MCF 10A (cell line): ENCODE measurements at regions not wholly inside any gene's neighbourhood (a gene's known extent, or its start where the extent isn't known, plus 50 kb on each side); places are given as distances from the start of the nearest gene placed in this dataset.

Experiments
- BruUV-seq: library from RNA; stranded (reverse); fragments of 400-500 nt; replicated peaks from 2 replicates; lab custom pipeline; 2021; lab: Mats Ljungman, UMichigan
- CTCF ChIA-PET: fragments of 300-600 bp; sonication (Branson Sonifier 250); formaldehyde crosslinking; extraction: SDS; loops from one replicate; lab custom pipeline; 2021; ENCODE audit warnings: antibody characterized with exemption, inconsistent platforms; lab: Yijun Ruan, JAX
- POLR2A ChIA-PET: fragments of 300-600, 350-650 bp; sonication (Branson Sonifier 250); formaldehyde crosslinking; extraction: SDS; loops from one replicate; lab custom pipeline; 2020; ENCODE audit warnings: antibody characterized with exemption, inconsistent platforms; lab: Yijun Ruan, JAX
- DNase-seq: peaks from one replicate; pipeline ENCODE4 v3.0.0-alpha.2; 2018; ENCODE audit not compliant: unreplicated experiment
- H3K27ac Mint-ChIP-seq: one replicate; pipeline ENCODE4 v1.8.0; 2022; ENCODE audit warnings: mild to moderate bottlenecking, low read depth, mixed read lengths; ENCODE audit not compliant: unreplicated experiment
- H3K27me3 Mint-ChIP-seq: one replicate; pipeline ENCODE4 v1.8.0; 2022; ENCODE audit warnings: mixed read lengths; ENCODE audit not compliant: insufficient read depth, unreplicated experiment
- H3K36me3 Mint-ChIP-seq: one replicate; pipeline ENCODE4 v1.8.0; 2022; ENCODE audit warnings: mild to moderate bottlenecking, moderate library complexity, mixed read lengths; ENCODE audit not compliant: insufficient read depth, unreplicated experiment
- H3K4me1 Mint-ChIP-seq: one replicate; pipeline ENCODE4 v1.8.0; 2022; ENCODE audit warnings: mixed read lengths; ENCODE audit not compliant: insufficient read depth, unreplicated experiment
- H3K4me3 Mint-ChIP-seq: one replicate; pipeline ENCODE4 v1.8.0; 2022; ENCODE audit warnings: mild to moderate bottlenecking, moderate library complexity, mixed read lengths; ENCODE audit not compliant: unreplicated experiment
- H3K9me3 Mint-ChIP-seq: one replicate; pipeline ENCODE4 v1.8.0; 2022; ENCODE audit warnings: mixed read lengths; ENCODE audit not compliant: unreplicated experiment
- intact Hi-C: fragments of 100-400 bp; cut with micrococcal nuclease; formaldehyde crosslinking; loops from 2 replicates; pipeline ENCODE4 v1.14.1; 2022
- TF ChIP-seq, protein P1 (sequence below): fragments of 200-600 bp; IDR thresholded peaks from one replicate; pipeline ENCODE4 v1.8.0; 2022; ENCODE audit warnings: antibody characterized with exemption, mild to moderate bottlenecking; ENCODE audit not compliant: unreplicated experiment

DNA sequence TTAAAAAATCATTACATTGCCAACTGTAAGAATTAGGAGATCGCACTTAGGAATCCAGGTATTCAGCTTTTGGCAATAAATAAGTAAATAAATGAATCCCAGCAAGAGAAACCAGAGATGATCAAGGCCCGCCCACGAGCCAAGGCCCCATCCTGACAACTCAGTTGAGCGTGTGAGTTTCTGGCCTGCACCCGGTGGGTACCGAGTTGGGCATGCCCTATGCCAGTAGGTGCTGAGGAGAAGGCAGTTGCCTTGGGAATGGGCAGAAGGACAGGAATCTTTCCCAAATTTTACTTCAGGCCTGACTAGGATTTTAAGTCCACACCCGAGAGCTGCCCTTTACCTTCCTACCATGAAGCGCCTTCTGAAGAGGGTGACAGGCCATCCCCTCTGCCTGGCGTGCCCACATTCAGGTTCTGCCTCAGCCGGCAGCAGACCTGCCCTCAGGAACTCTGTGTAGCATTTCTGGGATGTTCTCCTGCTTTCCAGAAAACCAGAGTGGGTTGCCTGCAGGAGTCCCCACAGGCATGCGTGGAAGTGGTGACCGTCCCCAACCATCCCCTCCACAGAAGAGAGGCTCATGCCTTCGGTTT is 99.3 kb upstream of the ALDH1A3 start:
- BruUV-seq = no TSS peak
- no peak overlapping the region for H3K4me3 Mint-ChIP-seq
- H3K9me3 Mint-ChIP-seq = no peaks in the 10 kb centered on the region
- no peak overlapping the region for H3K27ac Mint-ChIP-seq
- ChIA-PET CTCF (interaction anchor here (0.6 kb wide), 1 partner anchor 82 kb away, joined by 3 read pairs; no protein-coding TSS in a partner anchor), POLR2A (no interaction called here)
- no peak for DNase-seq
- TF ChIP-seq, protein P1, sequence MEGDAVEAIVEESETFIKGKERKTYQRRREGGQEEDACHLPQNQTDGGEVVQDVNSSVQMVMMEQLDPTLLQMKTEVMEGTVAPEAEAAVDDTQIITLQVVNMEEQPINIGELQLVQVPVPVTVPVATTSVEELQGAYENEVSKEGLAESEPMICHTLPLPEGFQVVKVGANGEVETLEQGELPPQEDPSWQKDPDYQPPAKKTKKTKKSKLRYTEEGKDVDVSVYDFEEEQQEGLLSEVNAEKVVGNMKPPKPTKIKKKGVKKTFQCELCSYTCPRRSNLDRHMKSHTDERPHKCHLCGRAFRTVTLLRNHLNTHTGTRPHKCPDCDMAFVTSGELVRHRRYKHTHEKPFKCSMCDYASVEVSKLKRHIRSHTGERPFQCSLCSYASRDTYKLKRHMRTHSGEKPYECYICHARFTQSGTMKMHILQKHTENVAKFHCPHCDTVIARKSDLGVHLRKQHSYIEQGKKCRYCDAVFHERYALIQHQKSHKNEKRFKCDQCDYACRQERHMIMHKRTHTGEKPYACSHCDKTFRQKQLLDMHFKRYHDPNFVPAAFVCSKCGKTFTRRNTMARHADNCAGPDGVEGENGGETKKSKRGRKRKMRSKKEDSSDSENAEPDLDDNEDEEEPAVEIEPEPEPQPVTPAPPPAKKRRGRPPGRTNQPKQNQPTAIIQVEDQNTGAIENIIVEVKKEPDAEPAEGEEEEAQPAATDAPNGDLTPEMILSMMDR = no peak
- no peaks in the 10 kb centered on the region for H3K27me3 Mint-ChIP-seq
- H3K4me1 Mint-ChIP-seq = no peaks in the 10 kb centered on the region
- intact Hi-C loops = no loop called here
- no peaks in the 10 kb centered on the region for H3K36me3 Mint-ChIP-seq

DNA sequence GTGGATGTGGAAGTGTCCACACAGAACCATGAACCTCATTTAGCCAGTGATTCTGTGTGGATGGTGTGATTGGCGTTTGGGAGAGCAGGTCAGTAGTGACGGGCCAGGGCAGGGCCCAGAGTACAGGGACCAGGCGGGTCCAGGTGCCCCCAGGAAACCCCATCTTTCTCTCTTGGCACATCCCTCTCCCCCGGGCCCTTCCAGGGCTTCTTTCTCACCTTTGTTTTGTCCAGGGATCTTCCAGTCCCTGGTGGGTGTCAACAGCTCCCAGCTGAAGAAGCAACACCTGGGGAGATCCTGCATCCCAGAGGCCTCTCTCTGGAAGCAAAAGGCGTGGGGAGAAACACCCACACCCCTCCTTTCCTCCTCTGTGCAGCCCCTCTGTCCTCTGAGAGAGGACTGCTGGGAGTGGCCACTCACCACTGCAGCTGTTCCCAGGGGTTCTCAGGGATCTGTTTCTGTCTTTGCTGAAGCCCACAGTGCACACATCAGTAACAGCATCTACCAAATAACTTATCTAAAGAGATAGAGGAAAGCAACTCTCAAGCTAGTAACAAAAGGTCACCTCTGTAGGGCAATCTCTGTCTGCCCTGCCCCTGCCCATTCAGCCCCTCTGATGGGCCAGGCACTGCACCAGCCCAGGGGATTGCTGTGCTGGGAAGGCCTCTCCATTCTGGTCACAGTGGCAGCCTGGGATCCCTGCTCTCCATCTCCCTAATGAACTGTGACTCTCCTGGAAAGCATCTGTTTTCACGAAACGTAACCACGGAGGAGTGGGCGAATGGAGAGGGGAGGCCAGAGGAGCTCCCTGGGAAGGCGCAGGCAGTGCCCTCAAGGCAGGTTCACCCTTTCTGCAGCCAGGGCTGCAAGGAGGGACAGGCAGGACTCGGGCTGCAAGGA is 98.3 kb upstream of the ALDH1A3 start:
- DNase-seq = no peak
- H3K27ac Mint-ChIP-seq = no peak overlapping the region
- TF ChIP-seq, protein P1 = no peak
- ChIA-PET CTCF (interaction anchor here (0.6 kb wide), 1 partner anchor 11 kb away, joined by 3 read pairs; no protein-coding TSS in a partner anchor), POLR2A (interaction anchor here (0.7 kb wide), 1 partner anchor 17 kb away, joined by 3 read pairs; no protein-coding TSS in a partner anchor)
- BruUV-seq = no TSS peak
- no peaks in the 10 kb centered on the region for H3K4me1 Mint-ChIP-seq
- intact Hi-C loops = no loop called here
- no peak overlapping the region for H3K4me3 Mint-ChIP-seq
- H3K27me3 Mint-ChIP-seq = no peaks in the 10 kb centered on the region
- no peaks in the 10 kb centered on the region for H3K36me3 Mint-ChIP-seq
- H3K9me3 Mint-ChIP-seq = no peaks in the 10 kb centered on the region

DNA sequence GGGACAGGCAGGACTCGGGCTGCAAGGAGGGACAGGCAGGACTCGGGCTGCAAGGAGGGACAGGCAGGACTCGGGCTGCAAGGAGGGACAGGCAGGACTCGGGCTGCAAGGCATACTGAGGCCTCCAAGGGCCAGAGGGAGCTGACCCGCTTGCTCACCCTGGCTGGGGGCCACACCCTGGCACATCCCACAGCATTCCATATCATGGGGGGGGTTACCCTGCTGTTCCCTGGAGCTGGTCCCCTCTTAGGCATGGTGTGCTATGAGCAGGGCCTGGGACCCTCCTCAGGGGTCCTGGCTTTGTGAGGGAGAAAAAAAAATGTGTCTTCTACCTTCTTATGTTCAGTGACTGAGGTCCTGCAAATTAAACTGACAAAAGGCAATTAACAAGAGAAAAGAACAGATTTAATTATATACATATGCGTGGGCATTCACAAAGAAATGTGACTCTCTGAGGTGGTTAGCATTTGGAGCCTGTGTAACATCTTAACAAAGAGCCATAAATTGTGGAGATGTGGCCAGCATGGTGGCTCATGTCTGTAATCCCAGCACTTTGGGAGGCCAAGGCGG is 97.6 kb upstream of the ALDH1A3 start:
- Mint-ChIP-seq H3K9me3 (no peaks in the 10 kb centered on the region), H3K27me3 (no peaks in the 10 kb centered on the region), H3K27ac (no peak overlapping the region), H3K4me1 (no peaks in the 10 kb centered on the region), H3K36me3 (no peaks in the 10 kb centered on the region), H3K4me3 (no peak overlapping the region)
- CTCF ChIA-PET = interaction anchor here (0.6 kb wide), 1 partner anchor 11 kb away, joined by 3 read pairs; no protein-coding TSS in a partner anchor
- no peak for DNase-seq
- no TSS peak for BruUV-seq
- POLR2A ChIA-PET = interaction anchor here (0.7 kb wide), 1 partner anchor 262 kb away, joined by 5 read pairs; no protein-coding TSS in a partner anchor
- intact Hi-C loops = no loop called here
- TF ChIP-seq, protein P1 = no peak

DNA sequence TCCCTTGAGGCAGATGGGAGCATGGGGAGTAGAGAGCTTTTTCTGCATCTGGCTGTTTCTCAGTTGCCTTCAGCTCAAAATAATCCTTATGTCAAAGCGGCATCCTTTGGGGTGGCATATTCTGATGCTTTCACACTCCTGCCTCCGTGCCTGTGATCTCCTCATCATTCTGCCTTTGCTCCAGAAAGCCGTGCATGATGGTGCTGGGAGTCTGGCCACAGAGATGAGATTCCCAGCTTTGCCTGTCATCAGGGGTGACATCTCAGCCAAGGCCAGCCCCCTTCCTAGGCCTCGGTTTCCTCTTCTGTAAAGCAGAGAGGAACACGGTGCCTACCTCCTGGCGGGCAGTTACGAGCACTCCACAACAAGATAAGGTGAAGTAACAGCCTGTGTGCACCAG is 96.3 kb upstream of the ALDH1A3 start:
- no TSS peak for BruUV-seq
- H3K27me3 Mint-ChIP-seq = no peaks in the 10 kb centered on the region
- H3K36me3 Mint-ChIP-seq = no peaks in the 10 kb centered on the region
- H3K9me3 Mint-ChIP-seq = no peaks in the 10 kb centered on the region
- DNase-seq = no peak
- no peaks in the 10 kb centered on the region for H3K4me1 Mint-ChIP-seq
- POLR2A ChIA-PET = no interaction called here
- intact Hi-C loops = no loop called here
- H3K4me3 Mint-ChIP-seq = no peak overlapping the region
- CTCF ChIA-PET = interaction anchor here (0.6 kb wide), 1 partner anchor 32 kb away, joined by 5 read pairs; no protein-coding TSS in a partner anchor
- H3K27ac Mint-ChIP-seq = no peak overlapping the region
- TF ChIP-seq, protein P1 = no peak
